HG02970 (cell line): ENCODE measurements at regions not wholly inside any gene's neighbourhood (a gene's known extent, or its start where the extent isn't known, plus 50 kb on each side); places are given as distances from the start of the nearest gene placed in this dataset.

Experiments used
- ATAC-seq: cut with Tn5 transposase; IDR thresholded peaks from one replicate; pipeline ENCODE4 v1.9.1; 2021; ENCODE audit warnings: mild to moderate bottlenecking, moderate library complexity, moderate number of reproducible peaks; ENCODE audit not compliant: unreplicated experiment, low FRiP score

DNA sequence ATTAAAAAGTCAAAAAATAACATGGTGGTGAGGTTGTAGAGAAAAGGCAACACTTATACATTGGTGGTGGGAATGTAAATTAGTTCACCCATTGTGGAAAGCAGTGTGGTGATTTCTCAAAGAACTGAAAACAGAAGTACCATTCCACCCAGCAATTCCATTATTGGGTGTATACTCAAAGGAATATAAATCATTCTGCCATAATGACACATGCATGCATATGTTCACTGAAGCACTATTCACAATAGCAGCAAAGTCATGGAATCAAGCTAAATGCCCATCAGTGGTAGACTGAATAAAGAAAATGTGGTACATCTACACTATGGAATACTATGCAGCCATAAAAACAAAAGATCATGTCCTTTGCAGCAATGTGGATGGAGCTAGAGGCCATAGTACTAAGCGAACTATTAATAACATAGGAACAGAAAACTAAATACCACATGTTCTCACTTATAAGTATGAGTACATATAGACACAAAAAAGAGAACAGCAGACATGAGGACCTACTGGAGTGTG, 66.1 kb upstream of the MKLN1 start:
- no peak for ATAC-seq

GRCh38 chr7:131265227-131265626, 62.4 kb upstream of the MKLN1 start:
- no peak for ATAC-seq

DNA sequence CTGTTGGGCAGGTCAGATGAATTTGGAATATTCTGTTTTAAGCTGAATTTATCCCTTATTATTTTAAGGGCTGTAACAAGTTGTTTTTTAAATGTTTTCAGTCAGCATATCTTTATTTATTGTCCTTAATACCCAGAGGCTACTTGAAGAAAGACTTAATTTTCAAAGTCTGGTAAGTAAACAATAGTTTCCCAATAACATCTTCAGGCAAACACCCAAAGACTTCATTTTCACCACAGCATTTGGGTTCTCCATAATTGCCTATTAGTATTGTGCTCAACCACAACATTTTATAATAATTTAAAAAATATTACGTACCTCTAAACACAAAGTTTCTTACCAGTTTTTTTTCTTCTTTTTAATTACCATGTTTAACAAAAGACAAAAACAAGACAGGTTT, 60.0 kb upstream of the MKLN1 start:
- ATAC-seq = no peak

DNA sequence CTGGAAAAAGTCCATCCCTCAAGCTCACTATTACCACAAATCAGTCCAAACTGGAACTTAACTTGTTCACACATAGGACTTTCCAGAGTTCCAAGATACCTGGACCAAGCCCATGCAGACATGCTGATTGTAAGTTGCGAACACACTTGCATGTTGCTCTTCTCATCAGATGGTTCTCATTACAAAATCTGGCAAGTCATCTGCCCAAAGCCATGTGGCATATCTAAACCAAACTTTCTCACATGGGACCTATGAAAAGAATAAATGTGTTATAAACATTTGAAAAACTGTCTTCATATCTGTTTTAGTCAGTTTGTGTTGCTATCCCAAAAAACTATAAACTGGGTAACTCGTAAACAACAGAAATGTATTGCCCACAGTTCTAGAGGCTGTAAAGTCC, 58.8 kb upstream of the MKLN1 start:
- ATAC-seq = no peak

- ATAC-seq = no peak
Observed at GRCh38 chr7:131272086-131272485, 55.6 kb upstream of the MKLN1 start.

DNA sequence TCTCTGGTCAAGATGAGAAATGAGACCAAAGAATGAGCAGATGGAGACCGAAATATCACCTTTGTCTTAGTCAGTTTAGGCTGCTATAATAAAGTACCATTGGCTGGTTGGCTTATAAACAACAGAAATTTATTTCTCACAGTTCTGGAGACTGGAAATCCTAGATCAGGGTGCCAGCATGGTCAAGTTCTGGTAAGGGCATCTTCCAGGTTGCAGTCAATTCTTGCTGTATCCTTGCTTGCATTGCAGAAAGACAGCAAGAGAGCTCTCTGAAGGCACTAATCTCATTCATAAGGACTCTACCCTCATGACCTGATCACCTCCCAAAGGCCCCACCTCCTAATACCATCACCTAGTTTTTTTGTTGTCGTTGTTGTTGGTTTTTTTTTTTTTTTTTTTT, 52.7 kb upstream of the MKLN1 start:
- no peak for ATAC-seq

DNA sequence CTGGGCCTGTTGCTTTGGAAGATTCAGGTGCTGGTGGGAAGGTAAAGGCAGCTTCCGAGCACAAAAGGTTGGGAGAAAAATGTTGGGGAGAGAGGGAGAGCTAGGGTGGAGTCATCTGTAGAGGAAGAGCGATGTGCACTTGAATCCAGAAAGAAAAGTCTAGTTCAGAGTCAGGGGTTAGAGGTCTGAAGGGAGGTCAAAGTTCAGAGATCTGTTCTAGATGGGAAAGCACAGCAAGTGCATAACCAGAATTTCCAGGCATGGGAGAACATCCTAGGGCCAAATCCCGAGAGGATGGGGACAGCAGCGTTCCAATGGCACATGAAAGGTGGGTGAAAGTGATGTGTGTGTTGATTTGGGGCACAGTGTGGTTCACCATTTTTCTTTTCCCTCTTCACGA, 51.5 kb upstream of the MKLN1 start:
- no peak for ATAC-seq

GRCh38 chr7:131276748-131277147, 50.9 kb upstream of the MKLN1 start:
- ATAC-seq = no peak
